HEK293 (cell line): ENCODE measurements at regions not wholly inside any gene's neighbourhood (a gene's known extent, or its start where the extent isn't known, plus 50 kb on each side); places are given as distances from the start of the nearest gene placed in this dataset.

Source experiments
- CTCF ChIA-PET: fragments of 350-600 bp; formaldehyde crosslinking; extraction: SDS; loops from one replicate; lab custom pipeline; 2021; ENCODE audit warnings: antibody characterized with exemption; lab: Yijun Ruan, JAX
- POLR2A ChIA-PET: fragments of 300-600 bp; formaldehyde crosslinking; extraction: SDS; loops from one replicate; lab custom pipeline; 2020; ENCODE audit warnings: antibody characterized with exemption, inconsistent platforms; lab: Yijun Ruan, JAX
- H3K27ac ChIP-seq: fragments of 200-500 bp; sonication (Bioruptor generic); 2 replicates; pipeline ENCODE4 v1.5.1; 2014; ENCODE audit warnings: low read depth, low read length, control low read depth, inconsistent platforms; ENCODE audit errors: extremely low read depth
- H3K36me3 ChIP-seq, 2 experiments: fragments of 200-500 bp in 1 of 2; sonication (Bioruptor generic) in 1 of 2; 1 replicate in 1 of 2; 2 replicates in 1 of 2; pipeline ENCODE4 v1.5.1; 2014 to 2017; ENCODE audit warnings: inconsistent platforms in 2 of 2, low read length in 2 of 2; ENCODE audit not compliant: control insufficient read depth in 2 of 2, insufficient read depth in 1 of 2
- H3K4me1 ChIP-seq: fragments of 200-500 bp; sonication (Bioruptor generic); 2 replicates; pipeline ENCODE4 v1.5.1; 2014; ENCODE audit warnings: mild to moderate bottlenecking, low read length, inconsistent platforms; ENCODE audit not compliant: control insufficient read depth, insufficient read depth
- H3K4me3 ChIP-seq: 2 replicates; pipeline ENCODE4 v1.5.1; 2011; ENCODE audit warnings: low read depth, mild to moderate bottlenecking, control low read depth, low read length, moderate library complexity
- H3K9me3 ChIP-seq: fragments of 200-500 bp; sonication (Bioruptor generic); 2 replicates; pipeline ENCODE4 v1.5.1; 2014; ENCODE audit warnings: low read depth, low read length, inconsistent platforms; ENCODE audit not compliant: control insufficient read depth, insufficient read depth
- BCL11A ChIP-seq: fragments of 450-650 bp; formaldehyde crosslinking; IDR thresholded peaks from 2 replicates; pipeline ENCODE4 v1.5.1; 2016; ENCODE audit warnings: low read depth, missing biosample characterization, missing genetic modification characterization
- HOXC10 ChIP-seq: sonication (generic); formaldehyde crosslinking; IDR thresholded peaks from 2 replicates; pipeline ENCODE4 v1.8.1; 2023; ENCODE audit warnings: mild to moderate bottlenecking, missing genetic modification reagents
- MYNN ChIP-seq: fragments of 450-650 bp; formaldehyde crosslinking; IDR thresholded peaks from 2 replicates; pipeline ENCODE4 v1.5.1; 2016; ENCODE audit warnings: missing biosample characterization, missing genetic modification characterization, borderline replicate concordance
- ZNF19 ChIP-seq: fragments of 450-650 bp; formaldehyde crosslinking; IDR thresholded peaks from 2 replicates; pipeline ENCODE4; 2016; ENCODE audit warnings: missing biosample characterization, missing genetic modification characterization, low read depth
- ZNF24 ChIP-seq: fragments of 450-650 bp; formaldehyde crosslinking; IDR thresholded peaks from 2 replicates; pipeline ENCODE4 v1.5.1; 2016; ENCODE audit warnings: missing biosample characterization, missing genetic modification characterization
- ZNF510 ChIP-seq: fragments of 450-650 bp; formaldehyde crosslinking; IDR thresholded peaks from 2 replicates; pipeline ENCODE4 v1.5.1; 2018; ENCODE audit warnings: mild to moderate bottlenecking, missing genetic modification characterization, missing biosample characterization; ENCODE audit not compliant: insufficient replicate concordance
- ZNF514 ChIP-seq: fragments of 450-650 bp; formaldehyde crosslinking; IDR thresholded peaks from 2 replicates; pipeline ENCODE4 v1.5.1; 2016; ENCODE audit warnings: missing biosample characterization, missing genetic modification characterization
- ZNF558 ChIP-seq: fragments of 450-650 bp; formaldehyde crosslinking; IDR thresholded peaks from 2 replicates; pipeline ENCODE4 v1.5.1; 2016; ENCODE audit warnings: missing biosample characterization, missing genetic modification characterization
- ZNF561 ChIP-seq: fragments of 450-650 bp; IDR thresholded peaks from 2 replicates; pipeline ENCODE4 v1.5.1; 2018; ENCODE audit warnings: missing biosample characterization, missing genetic modification characterization, borderline replicate concordance
- ZNF677 ChIP-seq: fragments of 450-650 bp; IDR thresholded peaks from 2 replicates; pipeline ENCODE4 v1.5.0; 2018; ENCODE audit warnings: missing biosample characterization, mild to moderate bottlenecking, missing genetic modification characterization, moderate library complexity
- ZNF747 ChIP-seq: fragments of 450-650 bp; formaldehyde crosslinking; IDR thresholded peaks from 2 replicates; pipeline ENCODE4 v1.5.1; 2016; ENCODE audit warnings: missing biosample characterization, missing genetic modification characterization
- ZNF768 ChIP-seq: fragments of 450-650 bp; formaldehyde crosslinking; IDR thresholded peaks from 2 replicates; pipeline ENCODE4 v1.5.1; 2018; ENCODE audit warnings: missing biosample characterization, mild to moderate bottlenecking, missing genetic modification characterization
- ZNF843 ChIP-seq: fragments of 450-650 bp; formaldehyde crosslinking; IDR thresholded peaks from 2 replicates; pipeline ENCODE4 v1.5.1; 2016; ENCODE audit warnings: missing biosample characterization, missing genetic modification characterization
- ZSCAN30 ChIP-seq: fragments of 450-650 bp; IDR thresholded peaks from 2 replicates; pipeline ENCODE4 v1.5.1; 2018; ENCODE audit warnings: missing biosample characterization, mild to moderate bottlenecking, missing genetic modification characterization, moderate library complexity
- TF ChIP-seq, protein P1 (sequence below): sonication (generic); formaldehyde crosslinking; IDR thresholded peaks from 2 replicates; pipeline ENCODE4 v1.8.1; 2022; ENCODE audit warnings: mild to moderate bottlenecking, moderate library complexity, missing genetic modification reagents
- TF ChIP-seq, protein P2 (sequence below): fragments of 450-650 bp; IDR thresholded peaks from 2 replicates; pipeline ENCODE4 v1.5.1; 2018; ENCODE audit warnings: missing biosample characterization, missing genetic modification characterization
- TF ChIP-seq, protein P3 (sequence below): fragments of 450-650 bp; formaldehyde crosslinking; IDR thresholded peaks from 2 replicates; pipeline ENCODE4 v1.5.1; 2017; ENCODE audit warnings: missing biosample characterization, missing genetic modification characterization
- TF ChIP-seq, protein P4 (sequence below): fragments of 450-650 bp; formaldehyde crosslinking; IDR thresholded peaks from 2 replicates; pipeline ENCODE4 v1.5.1; 2016; ENCODE audit warnings: missing biosample characterization, missing genetic modification characterization
- TF ChIP-seq, protein P5 (sequence below): fragments of 450-650 bp; formaldehyde crosslinking; IDR thresholded peaks from 2 replicates; pipeline ENCODE4 v1.5.1; 2016; ENCODE audit warnings: missing biosample characterization, missing genetic modification characterization

DNA sequence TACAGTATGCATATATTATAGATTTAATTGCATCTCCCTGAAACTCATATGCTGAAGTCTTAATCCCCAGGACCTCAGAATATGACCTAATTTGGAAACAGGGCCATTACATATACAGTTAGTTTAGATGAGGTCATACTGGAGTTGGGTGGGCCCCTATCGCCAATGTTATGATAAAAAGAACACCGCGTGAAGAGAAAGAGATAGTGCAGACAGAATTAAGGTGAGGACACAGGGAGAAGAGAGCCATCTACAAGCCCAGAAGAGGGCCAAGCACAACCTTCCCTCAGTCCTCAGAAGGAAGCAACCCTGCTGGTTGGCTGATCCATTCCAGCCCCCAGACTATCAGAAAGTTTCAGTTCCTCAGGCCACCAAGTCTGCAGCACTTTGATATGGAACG lies 311.9 kb upstream of the RAB6C start (continued):
- TF ChIP-seq HOXC10 (CRISPR knock-in tag) (no peak), ZNF24 (tag by site-specific recombination) (no peak)
- TF ChIP-seq, protein P1, sequence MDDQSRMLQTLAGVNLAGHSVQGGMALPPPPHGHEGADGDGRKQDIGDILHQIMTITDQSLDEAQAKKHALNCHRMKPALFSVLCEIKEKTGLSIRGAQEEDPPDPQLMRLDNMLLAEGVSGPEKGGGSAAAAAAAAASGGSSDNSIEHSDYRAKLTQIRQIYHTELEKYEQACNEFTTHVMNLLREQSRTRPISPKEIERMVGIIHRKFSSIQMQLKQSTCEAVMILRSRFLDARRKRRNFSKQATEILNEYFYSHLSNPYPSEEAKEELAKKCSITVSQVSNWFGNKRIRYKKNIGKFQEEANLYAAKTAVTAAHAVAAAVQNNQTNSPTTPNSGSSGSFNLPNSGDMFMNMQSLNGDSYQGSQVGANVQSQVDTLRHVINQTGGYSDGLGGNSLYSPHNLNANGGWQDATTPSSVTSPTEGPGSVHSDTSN: no peak

DNA sequence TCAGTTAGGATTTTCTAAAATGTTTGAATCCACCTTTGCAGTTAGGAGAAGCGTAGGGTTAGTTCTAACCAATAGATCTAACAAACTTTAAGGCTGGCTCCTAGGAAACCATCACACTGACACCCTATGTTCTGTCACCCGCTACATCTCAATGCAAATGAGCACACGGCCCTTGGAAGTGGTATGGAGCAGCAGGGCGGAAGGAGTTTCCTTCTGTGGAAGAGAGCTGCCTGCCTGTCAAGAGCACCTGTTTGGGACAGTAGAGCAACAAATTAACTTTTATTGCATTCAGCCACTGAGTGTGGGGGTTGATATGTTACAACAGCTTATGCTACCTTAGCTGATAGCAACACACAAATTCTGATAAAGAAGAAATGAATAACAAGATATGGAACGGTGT lies 306.9 kb upstream of the RAB6C start:
- no peak for TF ChIP-seq ZNF843 (tag by site-specific recombination)
- TF ChIP-seq ZNF514 (tag by site-specific recombination): no peak
- TF ChIP-seq, protein P2, sequence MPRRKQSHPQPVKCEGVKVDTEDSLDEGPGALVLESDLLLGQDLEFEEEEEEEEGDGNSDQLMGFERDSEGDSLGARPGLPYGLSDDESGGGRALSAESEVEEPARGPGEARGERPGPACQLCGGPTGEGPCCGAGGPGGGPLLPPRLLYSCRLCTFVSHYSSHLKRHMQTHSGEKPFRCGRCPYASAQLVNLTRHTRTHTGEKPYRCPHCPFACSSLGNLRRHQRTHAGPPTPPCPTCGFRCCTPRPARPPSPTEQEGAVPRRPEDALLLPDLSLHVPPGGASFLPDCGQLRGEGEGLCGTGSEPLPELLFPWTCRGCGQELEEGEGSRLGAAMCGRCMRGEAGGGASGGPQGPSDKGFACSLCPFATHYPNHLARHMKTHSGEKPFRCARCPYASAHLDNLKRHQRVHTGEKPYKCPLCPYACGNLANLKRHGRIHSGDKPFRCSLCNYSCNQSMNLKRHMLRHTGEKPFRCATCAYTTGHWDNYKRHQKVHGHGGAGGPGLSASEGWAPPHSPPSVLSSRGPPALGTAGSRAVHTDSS (tag by site-specific recombination): no peak
- TF ChIP-seq ZNF561 (tag by site-specific recombination): no peak
- no peak for TF ChIP-seq ZSCAN30 (tag by site-specific recombination)
- TF ChIP-seq ZNF677 (tag by site-specific recombination): no peak
- no peak for TF ChIP-seq MYNN
- no peak for TF ChIP-seq ZNF558 (tag by site-specific recombination)
- no peak for TF ChIP-seq BCL11A (tag by site-specific recombination)
- TF ChIP-seq, protein P3, sequence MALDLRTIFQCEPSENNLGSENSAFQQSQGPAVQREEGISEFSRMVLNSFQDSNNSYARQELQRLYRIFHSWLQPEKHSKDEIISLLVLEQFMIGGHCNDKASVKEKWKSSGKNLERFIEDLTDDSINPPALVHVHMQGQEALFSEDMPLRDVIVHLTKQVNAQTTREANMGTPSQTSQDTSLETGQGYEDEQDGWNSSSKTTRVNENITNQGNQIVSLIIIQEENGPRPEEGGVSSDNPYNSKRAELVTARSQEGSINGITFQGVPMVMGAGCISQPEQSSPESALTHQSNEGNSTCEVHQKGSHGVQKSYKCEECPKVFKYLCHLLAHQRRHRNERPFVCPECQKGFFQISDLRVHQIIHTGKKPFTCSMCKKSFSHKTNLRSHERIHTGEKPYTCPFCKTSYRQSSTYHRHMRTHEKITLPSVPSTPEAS: no peak
- no peak for TF ChIP-seq ZNF768 (tag by site-specific recombination)
- TF ChIP-seq ZNF747 (tag by site-specific recombination): no peak
- TF ChIP-seq ZNF510 (tag by site-specific recombination): no peak
- TF ChIP-seq, protein P4, sequence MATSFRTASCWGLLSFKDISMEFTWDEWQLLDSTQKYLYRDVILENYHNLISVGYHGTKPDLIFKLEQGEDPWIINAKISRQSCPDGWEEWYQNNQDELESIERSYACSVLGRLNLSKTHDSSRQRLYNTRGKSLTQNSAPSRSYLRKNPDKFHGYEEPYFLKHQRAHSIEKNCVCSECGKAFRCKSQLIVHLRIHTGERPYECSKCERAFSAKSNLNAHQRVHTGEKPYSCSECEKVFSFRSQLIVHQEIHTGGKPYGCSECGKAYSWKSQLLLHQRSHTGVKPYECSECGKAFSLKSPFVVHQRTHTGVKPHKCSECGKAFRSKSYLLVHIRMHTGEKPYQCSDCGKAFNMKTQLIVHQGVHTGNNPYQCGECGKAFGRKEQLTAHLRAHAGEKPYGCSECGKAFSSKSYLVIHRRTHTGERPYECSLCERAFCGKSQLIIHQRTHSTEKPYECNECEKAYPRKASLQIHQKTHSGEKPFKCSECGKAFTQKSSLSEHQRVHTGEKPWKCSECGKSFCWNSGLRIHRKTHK (tag by site-specific recombination): no peak
- TF ChIP-seq ZNF19 (tag by site-specific recombination): no peak
- TF ChIP-seq, protein P5, sequence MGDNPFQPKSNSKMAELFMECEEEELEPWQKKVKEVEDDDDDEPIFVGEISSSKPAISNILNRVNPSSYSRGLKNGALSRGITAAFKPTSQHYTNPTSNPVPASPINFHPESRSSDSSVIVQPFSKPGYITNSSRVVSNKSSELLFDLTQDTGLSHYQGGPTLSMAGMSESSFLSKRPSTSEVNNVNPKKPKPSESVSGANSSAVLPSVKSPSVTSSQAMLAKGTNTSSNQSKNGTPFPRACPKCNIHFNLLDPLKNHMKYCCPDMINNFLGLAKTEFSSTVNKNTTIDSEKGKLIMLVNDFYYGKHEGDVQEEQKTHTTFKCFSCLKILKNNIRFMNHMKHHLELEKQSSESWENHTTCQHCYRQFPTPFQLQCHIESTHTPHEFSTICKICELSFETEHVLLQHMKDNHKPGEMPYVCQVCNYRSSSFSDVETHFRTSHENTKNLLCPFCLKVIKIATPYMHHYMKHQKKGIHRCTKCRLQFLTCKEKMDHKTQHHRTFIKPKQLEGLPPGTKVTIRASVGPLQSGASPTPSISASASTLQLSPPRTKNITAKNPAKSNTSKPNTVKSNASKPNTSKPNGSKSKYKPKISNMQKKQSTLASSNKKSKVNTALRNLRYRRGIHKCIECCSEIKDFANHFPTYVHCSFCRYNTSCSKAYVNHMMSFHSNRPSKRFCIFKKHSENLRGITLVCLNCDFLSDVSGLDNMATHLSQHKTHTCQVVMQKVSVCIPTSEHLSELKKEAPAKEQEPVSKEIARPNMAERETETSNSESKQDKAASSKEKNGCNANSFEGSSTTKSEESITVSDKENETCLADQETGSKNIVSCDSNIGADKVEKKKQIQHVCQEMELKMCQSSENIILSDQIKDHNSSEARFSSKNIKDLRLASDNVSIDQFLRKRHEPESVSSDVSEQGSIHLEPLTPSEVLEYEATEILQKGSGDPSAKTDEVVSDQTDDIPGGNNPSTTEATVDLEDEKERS (tag by site-specific recombination): no peak
- ChIA-PET CTCF (interaction anchor here (0.5 kb wide), 1 partner anchor 1306 kb away, joined by 3 read pairs; no protein-coding TSS in a partner anchor), POLR2A (no interaction called here)
- Histone ChIP-seq H3K9me3 (no peaks in the 10 kb centered on the region), H3K4me3 (no peak overlapping the region), H3K27ac (no peak overlapping the region), H3K36me3 (no peaks in the 10 kb centered on the region), H3K4me1 (no peaks in the 10 kb centered on the region)
